Heart left ventricle (tissue), 13 donors: ENCODE measurements at regions not wholly inside any gene's neighbourhood (a gene's known extent, or its start where the extent isn't known, plus 50 kb on each side); places are given as distances from the start of the nearest gene placed in this dataset.

ENCODE experiments used
- CTCF ChIP-seq, 12 donors: fragments of 200-600 bp; sonication (generic) in 4 of 12; IDR thresholded peaks; one replicate each; pipeline versions ENCODE4 v1.5.0 to v1.8.0; 2018 to 2022; ENCODE audit warnings: antibody characterized with exemption in 12 of 12, mild to moderate bottlenecking in 5 of 12
- POLR2A ChIP-seq, 2 donors: fragments of 450-650 bp; IDR thresholded peaks; one replicate each; pipeline ENCODE4 v1.6.1; 2017; ENCODE audit warnings: antibody characterized with exemption in 2 of 2, mild to moderate bottlenecking in 2 of 2, moderate library complexity in 2 of 2
- donor health status: ischemic (EF 13 %, LVEDD 7.1; RV severe dilation, severe dysfunction).
- donor health status: DM: no; HTN: yes; CAD: no.
- donor health status: DM: no; HTN: no; CAD: no.
- donor health status: ischemic (EF 25% LVEDD 6.9; RV normal size, moderate dysfunction).
- donor health status: ischemic (EF 25% LVEDD 5.7; RV mildly dilated, moderate dysfunction).
- donor health status: ischemic (EF 35%, LVEDD 5.7; RV mildly dilated, moderate dysfunction).
- donor health status: nonischemic (EF 11% LVEDD 7.7; RV severe dilation, severe dysfunction).
- donor health status: DM: yes; HTN: yes; CAD: no.
- donor health status: PGD.
- donor health status: ischemic (EF 29% LVEDD 5.4; RV normal size, mild dysfunction).
- donor health status: nonischemic (EF 23%, LVEDD 6.1; RV moderate dilation, normal function).

GRCh38 chr3:157097198-157097597 is 62.7 kb downstream of the CCNL1 start:
- no peak for TF ChIP-seq CTCF (IDR thresholded peaks at IDR 0.05)
- TF ChIP-seq POLR2A (IDR thresholded peaks at IDR 0.05), result no peak
